Inflammatory macrophage (primary cell): ENCODE measurements at regions not wholly inside any gene's neighbourhood (a gene's known extent, or its start where the extent isn't known, plus 50 kb on each side); places are given as distances from the start of the nearest gene placed in this dataset.

Experiments
- DNase-seq, 2 donors: peaks; one replicate each; pipeline ENCODE4 v3.0.0-alpha.2; 2020 to 2022

- no peak for DNase-seq
These were observed 481.1 kb downstream of the CBLN2 start for GRCh38 chr18:72063001-72063400.

GRCh38 chr18:72058851-72059250 is 485.3 kb downstream of the CBLN2 start:
- no peak for DNase-seq

- DNase-seq = no peak
These were observed 488.0 kb downstream of the CBLN2 start for GRCh38 chr18:72056171-72056570.

- no peak for DNase-seq
These were observed 502.7 kb downstream of the CBLN2 start for GRCh38 chr18:72041313-72042032.

- DNase-seq = no peak
These were observed 530.7 kb downstream of the CBLN2 start for GRCh38 chr18:72013427-72013850.

GRCh38 chr18:71998547-71999097 is 545.5 kb downstream of the CBLN2 start:
- DNase-seq = no peak

- DNase-seq = no peak
These were observed 548.2 kb downstream of the CBLN2 start for GRCh38 chr18:71995904-71996465.

GRCh38 chr18:71994273-71994672 is 549.9 kb downstream of the CBLN2 start:
- no peak for DNase-seq

GRCh38 chr18:71989616-71990015 is 554.5 kb downstream of the CBLN2 start:
- no peak for DNase-seq

- DNase-seq = no peak
These were observed 557.6 kb downstream of the CBLN2 start for GRCh38 chr18:71986351-71987050.

GRCh38 chr18:71976744-71977143 is 567.4 kb downstream of the CBLN2 start:
- DNase-seq = no peak

GRCh38 chr18:71966791-71967190 is 577.4 kb downstream of the CBLN2 start:
- DNase-seq = no peak

GRCh38 chr18:71958605-71959004 is 585.5 kb downstream of the CBLN2 start:
- DNase-seq = no peak

- DNase-seq = no peak
These were observed 593.1 kb downstream of the CBLN2 start for GRCh38 chr18:71951001-71951400.

GRCh38 chr18:71942433-71942832 is 601.7 kb downstream of the CBLN2 start:
- DNase-seq = no peak

- DNase-seq = no peak
These were observed 604.7 kb downstream of the CBLN2 start for GRCh38 chr18:71939483-71939882.

GRCh38 chr18:71936744-71937143 is 607.4 kb downstream of the CBLN2 start:
- no peak for DNase-seq

- no peak for DNase-seq
These were observed 624.9 kb downstream of the CBLN2 start for GRCh38 chr18:71919211-71919610.

GRCh38 chr18:71913641-71914040 is 630.5 kb downstream of the CBLN2 start:
- no peak for DNase-seq

- no peak for DNase-seq
These were observed 641.7 kb downstream of the CBLN2 start for GRCh38 chr18:71902482-71902881.

GRCh38 chr18:71899707-71900472 is 644.3 kb downstream of the CBLN2 start:
- DNase-seq = no peak

- no peak for DNase-seq
These were observed 645.0 kb downstream of the CBLN2 start for GRCh38 chr18:71899183-71899582.

GRCh38 chr18:71887509-71887908 is 656.6 kb downstream of the CBLN2 start:
- no peak for DNase-seq
